ENCODE measurements at regions not wholly inside any gene's neighbourhood (a gene's known extent, or its start where the extent isn't known, plus 50 kb on each side); places are given as distances from the start of the nearest gene placed in this dataset.

- no peak overlapping the region for H3K27ac ChIP-seq
- H3K9me3 ChIP-seq (ENCODE audit: low read depth) = no peaks in the 10 kb centered on the region
- no peaks in the 10 kb centered on the region for H3K79me2 ChIP-seq
- H3K4me1 ChIP-seq (ENCODE audit: insufficient read depth) = no peaks in the 10 kb centered on the region
- TF ChIP-seq CTCF (IDR thresholded peaks at IDR 0.05; ENCODE audit: poor library complexity) (peak; percentile 97), EZH2 (IDR thresholded peaks at IDR 0.05; ENCODE audit: borderline replicate concordance) (no peak)
- H3K9me2 ChIP-seq (replicated peaks; ENCODE audit: insufficient read depth) = no peaks in the 10 kb centered on the region
- 24% methylated on average over 27 of the region's 27 CpGs for WGBS (ENCODE audit: low lambda C conversion rate, missing lambda C conversion rate)
- no peaks in the 10 kb centered on the region for H3K27me3 ChIP-seq
- H4K20me1 ChIP-seq (ENCODE audit: insufficient read depth, poor library complexity, severe bottlenecking) = no peaks in the 10 kb centered on the region
- DNase-seq (ENCODE audit: low spot score) = peak; percentile 82
- H3K4me2 ChIP-seq = peak overlapping the region; percentile 79
- H3K4me3 ChIP-seq = no peak overlapping the region
- H2AFZ ChIP-seq = peak overlapping the region; percentile 28
- no peaks in the 10 kb centered on the region for H3K36me3 ChIP-seq (replicated peaks; ENCODE audit: insufficient read depth, low read depth)
Measured at GRCh38 chr7:34320926-34321661, 336.9 kb upstream of the NPSR1 start.

- Histone ChIP-seq H3K4me3 (no peak overlapping the region), H3K9me2 (replicated peaks; ENCODE audit: insufficient read depth) (no peaks in the 10 kb centered on the region), H3K79me2 (no peaks in the 10 kb centered on the region), H3K4me2 (no peak overlapping the region), H3K9me3 (ENCODE audit: low read depth) (no peaks in the 10 kb centered on the region), H3K36me3 (replicated peaks; ENCODE audit: insufficient read depth, low read depth) (no peaks in the 10 kb centered on the region), H3K4me1 (ENCODE audit: insufficient read depth) (no peaks in the 10 kb centered on the region), H3K27me3 (no peaks in the 10 kb centered on the region), H3K27ac (no peak overlapping the region), H4K20me1 (ENCODE audit: insufficient read depth, poor library complexity, severe bottlenecking) (no peaks in the 10 kb centered on the region), H2AFZ (no peak overlapping the region)
- TF ChIP-seq EZH2phosphoT487 (IDR thresholded peaks at IDR 0.05; ENCODE audit: low read depth, severe bottlenecking, unreplicated experiment) = no peak
- no peak for TF ChIP-seq EZH2 (IDR thresholded peaks at IDR 0.05; ENCODE audit: borderline replicate concordance)
- TF ChIP-seq CTCF (IDR thresholded peaks at IDR 0.05; ENCODE audit: poor library complexity) = no peak
- WGBS (ENCODE audit: low lambda C conversion rate, missing lambda C conversion rate) = 96% methylated on average over 2 of the region's 2 CpGs
- DNase-seq (ENCODE audit: low spot score) = no peak
Measured at GRCh38 chr7:34322841-34323240, 335.2 kb upstream of the NPSR1 start.

GRCh38 chr7:34327681-34328080, 330.3 kb upstream of the NPSR1 start:
- no peak overlapping the region for H2AFZ ChIP-seq
- no peak for DNase-seq (ENCODE audit: low spot score)
- H3K9me3 ChIP-seq (ENCODE audit: low read depth) = no peaks in the 10 kb centered on the region
- TF ChIP-seq CTCF (IDR thresholded peaks at IDR 0.05; ENCODE audit: poor library complexity) = no peak
- no peak for TF ChIP-seq EZH2phosphoT487 (IDR thresholded peaks at IDR 0.05; ENCODE audit: low read depth, severe bottlenecking, unreplicated experiment)
- no peak for TF ChIP-seq EZH2 (IDR thresholded peaks at IDR 0.05; ENCODE audit: borderline replicate concordance)
- H3K4me1 ChIP-seq (ENCODE audit: insufficient read depth) = no peaks in the 10 kb centered on the region
- H3K27me3 ChIP-seq = no peaks in the 10 kb centered on the region
- H3K4me3 ChIP-seq = no peak overlapping the region
- no peak overlapping the region for H3K4me2 ChIP-seq
- WGBS (ENCODE audit: low lambda C conversion rate, missing lambda C conversion rate) = 92% methylated on average over 1 of the region's 1 CpG
- H3K9me2 ChIP-seq (replicated peaks; ENCODE audit: insufficient read depth) = no peaks in the 10 kb centered on the region
- no peak overlapping the region for H3K27ac ChIP-seq
- H3K79me2 ChIP-seq = no peaks in the 10 kb centered on the region
- H3K36me3 ChIP-seq (replicated peaks; ENCODE audit: insufficient read depth, low read depth) = no peaks in the 10 kb centered on the region
- H4K20me1 ChIP-seq (ENCODE audit: insufficient read depth, poor library complexity, severe bottlenecking) = no peaks in the 10 kb centered on the region
